ENCODE measurements at regions not wholly inside any gene's neighbourhood (a gene's known extent, or its start where the extent isn't known, plus 50 kb on each side); places are given as distances from the start of the nearest gene placed in this dataset.

DNA sequence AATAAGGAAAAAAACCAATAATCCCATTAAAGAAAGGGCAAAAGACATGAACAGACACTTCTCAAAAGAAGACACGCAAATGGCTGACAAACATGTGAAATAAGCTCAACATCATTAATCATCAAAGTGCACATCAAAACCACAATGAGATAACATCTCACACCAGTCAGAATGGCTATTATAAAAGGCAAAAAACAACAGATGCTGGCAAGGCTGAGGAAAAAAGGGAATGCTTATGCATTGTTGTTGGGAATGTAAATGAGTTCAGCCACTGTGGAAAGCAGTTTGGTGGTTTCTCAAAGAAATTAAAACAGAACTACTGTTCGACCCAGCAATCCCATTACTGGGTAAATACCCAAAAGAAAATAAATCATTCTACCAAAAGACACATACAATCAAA is 285.6 kb downstream of the NR4A2 start:
- TF ChIP-seq, protein P1, sequence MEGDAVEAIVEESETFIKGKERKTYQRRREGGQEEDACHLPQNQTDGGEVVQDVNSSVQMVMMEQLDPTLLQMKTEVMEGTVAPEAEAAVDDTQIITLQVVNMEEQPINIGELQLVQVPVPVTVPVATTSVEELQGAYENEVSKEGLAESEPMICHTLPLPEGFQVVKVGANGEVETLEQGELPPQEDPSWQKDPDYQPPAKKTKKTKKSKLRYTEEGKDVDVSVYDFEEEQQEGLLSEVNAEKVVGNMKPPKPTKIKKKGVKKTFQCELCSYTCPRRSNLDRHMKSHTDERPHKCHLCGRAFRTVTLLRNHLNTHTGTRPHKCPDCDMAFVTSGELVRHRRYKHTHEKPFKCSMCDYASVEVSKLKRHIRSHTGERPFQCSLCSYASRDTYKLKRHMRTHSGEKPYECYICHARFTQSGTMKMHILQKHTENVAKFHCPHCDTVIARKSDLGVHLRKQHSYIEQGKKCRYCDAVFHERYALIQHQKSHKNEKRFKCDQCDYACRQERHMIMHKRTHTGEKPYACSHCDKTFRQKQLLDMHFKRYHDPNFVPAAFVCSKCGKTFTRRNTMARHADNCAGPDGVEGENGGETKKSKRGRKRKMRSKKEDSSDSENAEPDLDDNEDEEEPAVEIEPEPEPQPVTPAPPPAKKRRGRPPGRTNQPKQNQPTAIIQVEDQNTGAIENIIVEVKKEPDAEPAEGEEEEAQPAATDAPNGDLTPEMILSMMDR (conservative IDR thresholded peaks at IDR 0.05; ENCODE audit: low read depth, low read length): no peak
- no peak for TF ChIP-seq EZH2 (IDR thresholded peaks at IDR 0.05; ENCODE audit: low read length, unreplicated experiment)
- TF ChIP-seq EZH2phosphoT487 (IDR thresholded peaks at IDR 0.05; ENCODE audit: borderline replicate concordance, low read length): no peak
